Stomach (tissue), 8 donors: ENCODE measurements at regions not wholly inside any gene's neighbourhood (a gene's known extent, or its start where the extent isn't known, plus 50 kb on each side); places are given as distances from the start of the nearest gene placed in this dataset.

Experiments used
- DNase-seq, 2 donors: peaks; one replicate each; pipeline versions ENCODE4 v3.0.0 to v3.0.0-alpha.2; 2013 to 2019
- H3K27ac ChIP-seq, 5 donors: fragments of 200-600 bp in 4 of 5; sonication (generic) in 4 of 5; one replicate each; pipeline ENCODE4 v1.5.1; 2013 to 2019; ENCODE audit warnings: mild to moderate bottlenecking in 1 of 5, moderate library complexity in 1 of 5
- H3K27me3 ChIP-seq, 3 donors: fragments of 200-600 bp; sonication (generic); one replicate each; pipeline ENCODE4 v1.5.1; 2017 to 2019; ENCODE audit warnings: mixed run types in 1 of 3
- H3K36me3 ChIP-seq, 4 donors: fragments of 200-600 bp; sonication (generic); 1 replicate in 3 of 4; 2 replicates in 1 of 4; pipeline ENCODE4 v1.5.1; 2016 to 2019
- H3K4me1 ChIP-seq, 4 donors: fragments of 200-600 bp; sonication (generic); one replicate each; pipeline ENCODE4 v1.5.1; 2016 to 2019
- H3K4me3 ChIP-seq, 4 donors: fragments of 200-600 bp; sonication (generic) in 3 of 4; one replicate each; pipeline ENCODE4 v1.5.1; 2016 to 2019; ENCODE audit warnings: mild to moderate bottlenecking in 1 of 4
- H3K9me3 ChIP-seq, 4 donors: fragments of 200-600 bp; sonication (generic); one replicate each; pipeline ENCODE4 v1.5.1; 2016 to 2019
- CTCF ChIP-seq, 7 experiments: fragments of 450-650 bp in 4 of 7; fragments of 200-600 bp in 3 of 7; sonication (generic) in 3 of 7; IDR thresholded peaks; one replicate each; pipeline ENCODE4 v1.5.1; 2016 to 2019; ENCODE audit warnings: antibody characterized with exemption in 7 of 7, control low read depth in 2 of 7, mild to moderate bottlenecking in 1 of 7
- EP300 ChIP-seq: sonication (generic); formaldehyde crosslinking; IDR thresholded peaks from one replicate; pipeline ENCODE4 v1.6.1; 2017; ENCODE audit warnings: antibody characterized with exemption
- POLR2A ChIP-seq, 4 donors: fragments of 450-650 bp; IDR thresholded peaks; one replicate each; pipeline ENCODE4 v1.6.1; 2016; ENCODE audit warnings: antibody characterized with exemption in 4 of 4, control low read depth in 2 of 4, mild to moderate bottlenecking in 1 of 4, moderate library complexity in 1 of 4
- POLR2AphosphoS5 ChIP-seq, 3 donors: sonication (generic); formaldehyde crosslinking; IDR thresholded peaks; one replicate each; pipeline ENCODE4 v1.6.1; 2016; ENCODE audit warnings: antibody characterized with exemption in 3 of 3
- WGBS, 5 donors: extraction: QIAGEN DNeasy Blood & Tissue Kit in 3 of 5; methylation state at CpG; one replicate each; pipeline versions ENCODE4 v1.1.5 to v1.1.7; 2013 to 2018; 5-methylcytosine and 5-hydroxymethylcytosine counted together
- intact Hi-C: fragments of 100-400 bp; cut with DNase I; formaldehyde crosslinking; loops from one replicate; pipeline ENCODE4 v1.15.1; 2023; ENCODE audit warnings: low total_unique reads
- donor health status: healthy with polysubstance abuse.
- donor health status: Bipolar disorder and iron deficiency.
- donor health status: healthy.

- H3K27ac ChIP-seq = no peak overlapping the region
- no peak for DNase-seq
- no peak for TF ChIP-seq CTCF (IDR thresholded peaks at IDR 0.05)
- no peak for TF ChIP-seq POLR2AphosphoS5 (IDR thresholded peaks at IDR 0.05)
- TF ChIP-seq POLR2A (IDR thresholded peaks at IDR 0.05) = no peak
- TF ChIP-seq EP300 = no peak
- peaks cover 4 to 12% (median 9%) of the 10 kb centered on the region in 4 donors for H3K4me1 ChIP-seq
- H3K27me3 ChIP-seq = peaks cover 0 to 58% (median 9%) of the 10 kb centered on the region in 3 donors
- H3K36me3 ChIP-seq = no peaks in the 10 kb centered on the region
- H3K9me3 ChIP-seq = no peaks in the 10 kb centered on the region
- 17 to 27% (median 19%) methylated on average over 11 to 14 of the region's 14 CpGs for WGBS, 5 donors
- H3K4me3 ChIP-seq = no peak overlapping the region
- intact Hi-C loops = no loop called here
Measured at GRCh38 chr12:11500861-11501230, 105.5 kb upstream of the PRB2 start.

- H3K9me3 ChIP-seq = no peaks in the 10 kb centered on the region
Measured at GRCh38 chr12:11508699-11509098, 113.3 kb upstream of the PRB2 start.

GRCh38 chr12:11509326-11509725 lies 114.0 kb upstream of the PRB2 start:
- no peaks in the 10 kb centered on the region for H3K27me3 ChIP-seq
- no peak overlapping the region for H3K27ac ChIP-seq
- DNase-seq = no peak
- H3K4me1 ChIP-seq = no peaks in the 10 kb centered on the region
- 54 to 81% (median 61%) methylated on average over 4 of the region's 4 CpGs for WGBS, 5 donors
- TF ChIP-seq CTCF (IDR thresholded peaks at IDR 0.05) (no peak), POLR2A (IDR thresholded peaks at IDR 0.05) (no peak), EP300 (no peak), POLR2AphosphoS5 (IDR thresholded peaks at IDR 0.05) (no peak)
- H3K36me3 ChIP-seq = no peaks in the 10 kb centered on the region
- intact Hi-C loops = no loop called here
- no peak overlapping the region for H3K4me3 ChIP-seq
- no peaks in the 10 kb centered on the region for H3K9me3 ChIP-seq

More at GRCh38 chr12:11508699-11509098, 113.3 kb upstream of the PRB2 start:
- Histone ChIP-seq H3K27ac (no peak overlapping the region), H3K27me3 (no peaks in the 10 kb centered on the region), H3K36me3 (no peaks in the 10 kb centered on the region), H3K4me3 (no peak overlapping the region), H3K4me1 (no peaks in the 10 kb centered on the region)
- no peak for TF ChIP-seq CTCF (IDR thresholded peaks at IDR 0.05)
- TF ChIP-seq POLR2A (IDR thresholded peaks at IDR 0.05) = no peak
- intact Hi-C loops = no loop called here
- 43 to 57% (median 55%) methylated on average over 4 of the region's 4 CpGs for WGBS, 5 donors
- no peak for DNase-seq

- TF ChIP-seq POLR2A (IDR thresholded peaks at IDR 0.05) = no peak
- TF ChIP-seq EP300 = no peak
- no peak for TF ChIP-seq CTCF (IDR thresholded peaks at IDR 0.05)
- TF ChIP-seq POLR2AphosphoS5 (IDR thresholded peaks at IDR 0.05) = no peak
- 40 to 52% (median 49%) methylated on average over 1 of the region's 1 CpG for WGBS, 5 donors
- DNase-seq = no peak
- Histone ChIP-seq H3K36me3 (no peaks in the 10 kb centered on the region), H3K27ac (no peak overlapping the region), H3K4me3 (no peak overlapping the region), H3K4me1 (no peaks in the 10 kb centered on the region), H3K27me3 (no peaks in the 10 kb centered on the region), H3K9me3 (no peaks in the 10 kb centered on the region)
- intact Hi-C loops = no loop called here
Measured at GRCh38 chr12:11510671-11511070, 115.3 kb upstream of the PRB2 start.
